Left kidney (tissue), 1 donor: ENCODE measurements at regions not wholly inside any gene's neighbourhood (a gene's known extent, or its start where the extent isn't known, plus 50 kb on each side); places are given as distances from the start of the nearest gene placed in this dataset.
"Not testable (repeated sequence)": the region's sequence is repeated elsewhere in the genome, so short reads cannot be mapped to it uniquely, and the experiment has no call there.

Source experiments
- DNase-seq: peaks from one replicate; pipeline ENCODE4 v3.0.0-alpha.2; 2013

- DNase-seq: no peak
These were observed 335.1 kb downstream of the GATA3 start for GRCh38 chr10:8389630-8390029.

DNA sequence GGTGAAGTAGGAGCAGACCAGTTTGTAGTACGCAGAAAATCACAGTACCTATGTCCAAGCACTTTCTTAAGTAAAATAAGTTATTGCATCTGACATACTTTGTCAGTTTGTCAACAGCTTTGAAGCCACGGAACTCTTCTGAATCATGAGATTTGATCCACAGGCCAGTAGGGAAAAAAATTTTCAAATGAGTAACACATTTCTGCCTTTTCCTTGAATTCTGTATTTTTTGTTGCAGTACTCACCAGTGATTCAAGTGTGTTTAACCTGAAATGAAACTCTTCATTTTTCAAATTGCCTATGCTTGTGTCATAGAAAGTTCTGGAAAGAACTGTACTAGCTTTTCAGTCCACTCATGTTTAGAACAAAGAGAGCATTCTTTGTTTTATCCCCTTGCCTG is 337.7 kb downstream of the GATA3 start:
- DNase-seq: no peak

DNA sequence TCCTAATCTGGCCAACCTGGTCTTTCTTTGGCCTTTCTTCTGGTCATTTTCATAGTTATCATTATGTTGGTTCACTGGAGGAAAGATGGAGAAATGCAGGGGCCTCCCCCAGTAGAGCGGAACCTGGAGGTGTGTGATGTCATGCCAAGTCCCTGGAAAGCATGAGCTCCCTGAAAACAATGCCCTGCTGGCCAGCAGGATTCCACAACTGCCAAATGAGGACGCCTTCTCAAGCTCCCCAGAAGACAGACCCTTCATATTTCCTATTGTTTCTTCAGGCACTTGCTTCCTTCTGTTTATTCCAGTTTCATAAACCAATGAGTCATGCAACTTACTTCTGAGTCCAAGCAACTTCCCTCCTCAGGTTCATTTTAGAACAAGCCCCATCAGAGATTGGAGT is 339.0 kb downstream of the GATA3 start:
- no peak for DNase-seq

DNA sequence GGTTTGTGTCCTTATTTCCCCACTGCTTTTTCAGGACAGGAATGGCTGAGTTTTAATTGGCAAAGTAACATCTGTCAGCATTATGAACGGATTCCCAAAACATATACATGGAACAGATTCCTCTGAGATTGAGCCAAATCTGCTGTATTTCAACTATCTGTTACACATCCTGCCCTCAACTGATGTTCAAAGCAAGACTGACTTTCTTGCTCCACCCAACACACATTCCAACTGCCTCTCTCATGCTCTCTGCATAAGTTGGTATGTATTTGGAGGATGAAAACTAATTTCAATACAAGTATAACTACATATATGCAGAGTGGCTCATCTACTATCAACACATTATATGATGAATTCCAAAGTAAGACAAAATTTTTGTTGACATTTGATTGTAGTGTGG is 342.2 kb downstream of the GATA3 start:
- DNase-seq: no peak

GRCh38 chr10:8398771-8399170 is 344.3 kb downstream of the GATA3 start:
- DNase-seq: no peak

GRCh38 chr10:8400151-8400550 is 345.7 kb downstream of the GATA3 start:
- no peak for DNase-seq

DNA sequence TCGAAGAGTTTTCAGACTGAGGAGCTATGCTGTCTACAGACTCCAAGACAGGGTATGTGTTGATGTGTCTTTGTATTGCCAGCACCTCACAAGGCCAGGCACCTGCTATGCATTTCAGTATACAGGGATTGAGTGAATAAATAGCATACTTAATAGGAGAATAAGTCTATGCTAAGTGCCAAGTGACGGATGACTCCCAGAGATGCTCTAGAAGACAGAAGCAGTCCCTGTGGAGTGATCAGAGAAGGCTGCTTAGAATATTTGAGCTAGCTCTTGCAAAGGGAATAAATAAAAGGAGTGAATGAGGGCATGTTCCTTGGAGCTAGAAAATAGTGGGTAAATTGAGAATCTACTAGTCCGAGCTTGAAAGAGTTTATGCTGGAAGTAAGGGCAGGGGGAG is 346.4 kb downstream of the GATA3 start:
- no peak for DNase-seq

DNA sequence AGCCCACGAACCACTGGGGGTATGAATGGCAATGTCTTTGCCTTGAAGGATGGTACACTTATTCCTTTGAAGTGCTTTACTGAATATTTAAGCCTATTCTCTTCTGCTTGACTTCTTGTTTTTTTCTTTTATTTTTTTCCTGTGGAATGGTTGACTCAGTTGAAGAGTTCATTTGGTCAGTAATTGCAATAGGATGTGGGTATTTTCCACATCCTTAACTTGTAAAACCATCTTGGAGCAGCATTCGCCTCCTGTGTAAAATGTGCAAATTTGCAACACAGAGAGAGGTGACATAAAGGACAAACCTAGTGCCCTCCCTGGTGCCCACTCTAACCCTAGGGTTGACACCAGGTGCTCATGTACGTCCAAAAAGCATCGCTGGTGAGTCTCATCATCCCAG is 347.0 kb downstream of the GATA3 start:
- DNase-seq: no peak

- DNase-seq: no peak
These were observed 348.1 kb downstream of the GATA3 start for GRCh38 chr10:8402576-8402975.

GRCh38 chr10:8403711-8404371 is 349.4 kb downstream of the GATA3 start:
- no peak for DNase-seq

GRCh38 chr10:8404721-8405120 is 350.2 kb downstream of the GATA3 start:
- DNase-seq: no peak

DNA sequence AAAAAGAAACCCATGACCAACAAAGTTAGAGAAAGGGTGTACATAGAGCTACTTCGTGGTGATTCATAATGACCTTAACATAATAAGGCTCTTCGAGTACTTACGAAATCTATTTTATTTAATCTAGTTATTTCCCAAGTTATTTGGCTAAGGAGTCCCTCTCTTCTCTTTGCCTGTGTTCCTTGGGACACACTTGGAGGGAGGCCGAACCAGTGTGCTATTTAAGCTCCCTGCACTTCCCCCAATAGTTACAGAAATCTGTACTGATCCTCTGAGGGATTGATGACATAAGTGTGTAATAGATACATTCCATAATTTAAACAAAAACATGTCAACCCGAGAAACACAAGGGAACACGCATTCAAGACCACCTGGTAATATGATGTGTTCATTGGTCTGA is 351.1 kb downstream of the GATA3 start:
- no peak for DNase-seq

DNA sequence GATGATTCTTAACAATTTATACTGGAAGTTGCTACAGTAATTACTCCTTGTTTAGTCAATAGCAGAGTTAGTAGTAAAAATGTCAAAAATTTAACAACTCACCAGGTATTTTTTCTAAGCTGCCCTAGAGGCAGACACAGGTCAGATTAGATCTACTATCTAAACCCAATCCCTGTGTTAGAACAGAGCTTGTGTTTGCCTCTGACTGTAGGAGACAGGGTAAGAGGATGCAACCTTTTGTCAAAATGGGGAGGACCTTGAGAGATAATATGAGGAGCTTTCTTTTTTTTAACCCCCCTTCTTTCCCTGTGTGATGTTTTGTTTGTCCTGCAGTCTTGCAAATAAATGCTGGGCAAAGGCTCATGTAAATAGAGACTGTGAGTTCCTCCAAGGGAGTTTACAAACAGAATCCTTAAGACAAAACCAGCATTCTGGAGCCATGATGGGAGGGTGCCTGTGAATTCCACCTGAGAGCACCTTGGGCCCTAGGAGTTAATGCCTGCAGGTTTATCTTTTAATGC is 353.1 kb downstream of the GATA3 start:
- no peak for DNase-seq

DNA sequence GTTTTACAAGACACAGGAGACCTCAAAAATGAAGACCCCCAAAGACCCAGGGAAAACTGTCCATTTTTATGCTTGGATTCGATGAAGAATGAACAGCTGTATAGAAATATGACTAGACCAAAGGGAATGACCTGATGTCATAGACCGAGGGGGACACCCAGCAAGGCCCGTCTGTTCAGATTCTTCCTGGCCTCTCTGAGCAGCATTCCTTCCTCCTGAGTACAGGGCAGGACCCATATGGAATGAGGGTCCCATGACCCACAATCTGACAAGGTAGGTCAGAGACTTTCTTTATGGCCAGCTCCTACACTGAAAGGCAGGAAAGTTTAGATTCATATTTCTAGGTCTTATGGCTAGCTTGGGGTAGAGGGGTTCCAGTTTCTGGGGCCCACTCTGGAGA is 356.0 kb downstream of the GATA3 start:
- DNase-seq: no peak

DNA sequence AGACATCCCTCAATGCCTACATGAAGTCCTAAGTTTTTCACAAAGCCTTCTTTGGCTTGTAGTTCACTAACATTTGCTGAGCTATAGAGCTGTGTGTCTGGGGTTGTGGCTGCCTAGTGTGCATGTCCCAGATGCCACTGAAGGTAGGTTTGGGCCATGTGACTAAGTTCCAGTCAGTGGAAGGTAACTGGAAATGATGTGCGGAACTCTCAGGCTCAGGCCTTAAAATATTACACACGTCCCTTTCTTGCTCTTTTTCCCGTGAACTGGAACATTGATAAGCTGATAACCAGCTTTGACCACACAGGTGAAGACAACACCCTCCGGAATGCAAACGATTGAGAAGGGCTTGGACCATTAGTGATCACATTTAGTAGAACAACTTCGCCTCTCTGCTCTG is 358.1 kb downstream of the GATA3 start:
- DNase-seq: no peak

DNA sequence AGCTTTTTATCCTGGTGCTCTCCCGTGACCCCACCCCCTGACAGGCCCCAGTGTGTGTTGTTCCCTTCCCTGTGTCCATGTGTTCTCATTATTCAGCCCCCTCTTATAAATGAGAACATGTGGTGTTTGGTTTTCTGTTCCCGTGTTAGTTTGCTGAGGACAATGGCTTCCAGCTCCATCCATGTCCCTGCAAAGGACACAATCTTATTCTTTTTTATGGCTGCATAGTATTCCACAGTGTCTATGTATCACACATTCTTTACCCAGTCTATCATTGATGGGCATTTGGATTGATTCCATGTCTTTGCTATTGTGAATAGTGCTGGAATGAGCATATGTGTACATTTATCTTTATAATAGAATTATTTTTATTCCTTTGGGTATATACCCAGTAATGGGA is 360.5 kb downstream of the GATA3 start:
- not testable (repeated sequence) for DNase-seq

GRCh38 chr10:8416192-8416701 is 361.8 kb downstream of the GATA3 start:
- DNase-seq: no peak

- DNase-seq: no peak
These were observed 362.3 kb downstream of the GATA3 start for GRCh38 chr10:8416760-8417159.

DNA sequence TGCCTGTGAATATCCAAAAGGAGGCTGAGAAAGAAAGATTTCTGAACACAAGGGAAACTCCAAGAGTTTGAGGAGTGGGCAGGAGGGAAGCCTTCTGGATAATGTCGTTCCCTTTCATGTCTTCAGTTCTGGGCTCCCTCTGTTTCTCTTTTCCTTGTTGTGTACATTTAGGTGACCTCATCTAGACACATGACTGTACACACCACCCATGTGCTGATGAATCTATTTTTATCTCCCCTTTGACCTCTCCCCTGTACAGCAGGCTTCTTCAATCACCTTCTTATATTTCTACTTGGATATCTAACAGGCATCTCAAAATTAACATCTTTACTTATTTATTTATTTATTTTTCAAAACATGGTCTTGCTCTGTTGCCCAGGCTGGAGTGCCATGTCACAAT is 363.1 kb downstream of the GATA3 start:
- DNase-seq: no peak

GRCh38 chr10:8418631-8419030 is 364.1 kb downstream of the GATA3 start:
- DNase-seq: no peak

DNA sequence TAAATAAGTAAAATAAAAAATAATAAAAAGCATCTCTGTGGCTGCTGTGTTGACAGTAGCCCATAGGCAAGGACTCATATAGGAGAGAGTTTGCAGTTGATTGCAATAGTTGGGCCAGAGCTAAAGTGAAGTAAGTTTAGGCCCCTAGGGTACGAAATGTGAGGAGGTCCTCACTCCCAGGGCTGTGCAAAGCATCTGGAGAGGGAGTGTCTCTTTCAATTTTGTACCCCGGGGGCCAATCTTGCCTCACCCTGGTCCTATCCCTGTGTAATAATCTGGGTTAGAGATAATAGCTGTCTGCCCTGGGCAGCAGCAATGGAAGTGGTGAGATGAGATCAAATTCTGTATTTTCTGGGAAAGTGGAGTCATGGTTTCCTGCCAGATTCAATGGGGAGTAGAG is 365.7 kb downstream of the GATA3 start:
- no peak for DNase-seq

GRCh38 chr10:8424555-8425211 is 370.2 kb downstream of the GATA3 start:
- no peak for DNase-seq

DNA sequence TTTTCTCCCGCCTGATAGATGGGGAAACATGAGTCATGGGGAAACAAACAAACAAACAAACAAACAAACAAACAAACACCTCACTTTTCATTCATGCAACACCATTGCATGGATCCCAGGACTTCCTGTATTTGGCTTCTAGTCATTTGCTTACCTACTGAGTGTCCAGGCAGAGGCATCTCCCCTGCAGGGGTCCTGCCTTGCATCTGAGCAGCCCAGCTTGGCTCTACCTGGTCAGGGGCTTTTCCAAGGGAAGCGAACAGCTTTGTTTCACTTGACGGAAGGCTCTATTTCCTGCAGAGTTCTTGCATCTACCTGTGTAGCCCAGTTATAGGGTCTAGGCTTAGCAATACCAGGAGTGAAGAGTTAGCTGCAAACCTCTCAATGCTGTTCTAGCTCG is 374.2 kb downstream of the GATA3 start:
- DNase-seq: no peak

DNA sequence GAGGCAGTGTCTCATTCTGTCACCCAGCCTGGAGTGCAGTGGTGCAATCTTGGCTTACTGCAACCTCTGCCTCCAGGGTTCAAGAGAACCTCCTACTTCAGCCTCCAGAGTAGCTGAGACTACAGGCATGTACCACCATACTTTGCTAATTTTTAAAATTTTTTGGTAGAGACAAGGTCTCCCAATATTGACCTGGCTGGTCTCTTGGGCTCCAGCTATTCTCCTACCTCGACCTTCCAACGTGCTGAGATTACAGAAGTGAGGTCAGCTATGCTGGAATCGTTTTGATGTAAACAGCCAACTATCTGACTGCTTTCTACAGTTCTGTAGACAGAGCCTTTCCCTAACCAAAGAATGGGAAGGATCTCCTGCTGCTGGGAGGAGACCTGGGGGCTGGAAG is 375.8 kb downstream of the GATA3 start:
- no peak for DNase-seq
